HCEC 1CT (cell line): ENCODE measurements at regions not wholly inside any gene's neighbourhood (a gene's known extent, or its start where the extent isn't known, plus 50 kb on each side); places are given as distances from the start of the nearest gene placed in this dataset.

ENCODE experiments used
- DNase-seq: peaks from one replicate; pipeline ENCODE4 v3.0.0-alpha.2; 2017

- peak; percentile 58 for DNase-seq
Observed at GRCh38 chr1:55695552-55695951, 480.4 kb upstream of the USP24 start.

DNA sequence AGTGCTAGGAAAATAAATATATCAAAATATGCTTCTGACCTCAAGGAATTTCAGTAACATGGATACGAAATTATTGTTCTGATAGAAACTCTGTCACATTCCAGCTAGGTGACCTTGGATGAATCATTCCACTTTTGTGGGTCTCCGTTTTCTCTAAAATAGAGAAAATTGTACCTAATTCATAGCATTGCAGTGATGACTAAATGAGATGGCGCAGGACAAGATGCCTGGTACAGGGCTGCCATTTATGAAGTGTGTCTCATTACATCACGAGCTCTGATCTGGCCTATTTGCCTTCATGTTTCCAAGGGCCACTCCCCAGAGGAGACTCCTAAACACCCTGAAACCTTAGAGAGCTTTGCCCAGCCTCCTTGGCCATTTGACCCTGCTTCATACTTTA is 480.0 kb upstream of the USP24 start:
- DNase-seq, result peak; percentile 54

- no peak for DNase-seq
Observed at GRCh38 chr1:55694310-55694801, 479.2 kb upstream of the USP24 start.

GRCh38 chr1:55692726-55693125 is 477.6 kb upstream of the USP24 start:
- DNase-seq, result no peak

- no peak for DNase-seq
Observed at GRCh38 chr1:55690366-55690765, 475.2 kb upstream of the USP24 start.

DNA sequence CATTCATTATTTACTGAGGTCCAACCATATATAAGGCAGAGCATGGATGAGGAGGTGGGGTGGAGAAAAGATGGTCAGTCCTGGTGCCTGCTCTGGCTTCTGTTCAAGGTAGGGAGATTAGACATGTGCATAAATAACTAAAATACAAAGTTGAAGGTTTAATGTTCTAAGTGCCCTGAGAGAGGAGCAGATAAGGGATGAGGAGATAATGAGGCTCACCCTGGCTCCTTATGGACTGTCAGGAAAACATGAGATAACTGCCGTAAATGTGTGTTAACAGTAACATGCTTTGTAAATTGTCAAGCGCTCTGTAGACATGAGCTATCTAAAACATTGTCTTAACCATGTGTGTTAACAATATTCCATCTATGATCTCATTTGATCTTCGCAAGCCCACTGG is 474.6 kb upstream of the USP24 start:
- no peak for DNase-seq

GRCh38 chr1:55685560-55685959 is 470.4 kb upstream of the USP24 start:
- no peak for DNase-seq

GRCh38 chr1:55684131-55684650 is 469.0 kb upstream of the USP24 start:
- no peak for DNase-seq

DNA sequence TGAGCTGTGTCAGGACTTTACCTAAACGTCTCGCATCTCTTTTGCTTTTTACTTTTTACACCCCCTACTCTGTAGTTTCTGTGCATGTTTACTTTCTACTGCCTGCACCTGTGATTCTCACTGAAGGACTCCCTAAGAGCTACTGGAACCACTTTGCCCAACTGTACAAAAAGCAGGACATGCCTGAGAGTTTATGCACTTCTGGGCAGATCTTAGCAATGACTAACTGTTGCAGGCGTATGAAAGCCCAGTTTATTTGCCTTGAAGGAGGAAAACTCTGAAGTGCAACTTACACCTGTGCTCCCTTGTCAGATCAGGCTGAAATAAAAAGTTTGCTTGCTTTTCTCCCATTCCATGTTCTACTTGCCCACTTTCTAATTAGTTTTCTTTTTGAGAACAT is 467.0 kb upstream of the USP24 start:
- DNase-seq, result no peak

GRCh38 chr1:55679971-55680370 is 464.8 kb upstream of the USP24 start:
- peak; percentile 35 for DNase-seq

DNA sequence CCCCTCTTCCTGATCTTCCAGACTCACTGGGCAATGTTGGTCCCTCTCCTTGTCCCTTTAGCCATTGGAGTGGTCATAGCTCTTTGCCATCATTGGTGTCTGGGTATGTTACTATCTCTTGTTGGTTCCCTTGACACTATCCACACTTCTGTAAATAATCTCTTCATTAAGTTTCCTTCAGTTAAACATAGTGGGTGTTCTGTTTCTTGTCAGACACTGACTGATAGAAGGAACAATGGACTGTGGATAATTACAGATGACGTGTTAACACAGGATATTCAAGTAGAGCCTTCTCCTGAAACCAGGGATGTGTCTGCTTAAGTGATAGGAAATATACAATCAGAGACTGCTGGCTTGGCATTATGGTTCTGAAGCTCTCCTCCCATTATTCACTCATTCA is 458.3 kb upstream of the USP24 start:
- no peak for DNase-seq

DNA sequence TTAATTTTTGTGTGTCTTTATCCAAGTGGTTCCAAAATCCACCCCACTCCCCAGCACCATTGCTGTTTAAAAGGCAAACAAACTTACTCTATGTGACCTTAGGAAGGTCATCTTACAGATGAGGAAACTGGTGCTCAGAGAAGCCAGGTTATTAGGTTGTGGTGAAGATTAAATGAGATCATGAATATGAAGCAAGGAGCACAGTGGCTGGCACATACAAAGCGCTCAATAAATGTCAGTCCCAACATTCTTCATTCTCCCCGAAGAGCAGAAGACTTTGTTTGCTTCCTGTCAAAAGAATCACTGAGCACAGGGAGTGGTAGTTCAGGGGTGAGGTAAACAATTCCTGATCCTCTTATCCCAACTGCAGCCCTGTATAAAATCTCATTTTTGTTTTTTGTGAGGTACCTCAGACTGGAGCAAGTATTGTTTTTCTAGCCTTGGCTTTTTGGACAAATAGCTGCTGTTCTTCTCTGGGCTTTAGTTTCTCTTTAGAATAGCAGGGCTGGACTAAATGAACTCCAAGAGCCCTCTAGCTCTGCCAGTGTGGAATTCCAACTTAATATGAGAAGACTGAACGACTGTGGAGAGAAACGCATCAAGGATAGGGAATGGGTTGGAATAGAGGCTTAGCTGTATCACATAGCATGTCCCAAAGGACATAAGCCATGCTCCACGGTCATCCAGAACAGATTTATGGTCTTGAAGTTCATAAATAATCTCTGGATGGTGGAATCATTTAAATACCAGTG is 455.3 kb upstream of the USP24 start:
- peak; percentile 27 for DNase-seq

DNA sequence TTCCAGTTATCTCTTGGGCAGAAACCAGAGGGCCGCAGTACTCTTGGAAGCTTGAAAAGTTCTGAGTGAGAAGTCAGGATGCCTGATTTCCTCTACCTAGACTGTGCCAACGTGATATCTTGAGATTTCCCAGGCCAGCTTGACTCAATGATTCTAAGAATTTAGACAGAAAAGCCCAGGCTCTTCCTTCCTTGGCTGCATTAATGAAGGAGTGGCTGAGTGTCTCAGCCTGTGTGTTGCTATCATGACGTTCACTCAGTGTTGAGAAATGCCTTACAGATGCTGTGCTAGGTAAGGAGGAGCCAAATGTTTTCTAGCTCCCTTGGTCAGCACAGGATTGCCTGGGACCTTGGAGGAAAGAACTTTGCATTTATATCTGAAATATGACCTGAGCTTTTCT is 454.1 kb upstream of the USP24 start:
- no peak for DNase-seq

GRCh38 chr1:55662875-55663274 is 447.7 kb upstream of the USP24 start:
- DNase-seq, result no peak

- no peak for DNase-seq
Observed at GRCh38 chr1:55658917-55659316, 443.8 kb upstream of the USP24 start.

DNA sequence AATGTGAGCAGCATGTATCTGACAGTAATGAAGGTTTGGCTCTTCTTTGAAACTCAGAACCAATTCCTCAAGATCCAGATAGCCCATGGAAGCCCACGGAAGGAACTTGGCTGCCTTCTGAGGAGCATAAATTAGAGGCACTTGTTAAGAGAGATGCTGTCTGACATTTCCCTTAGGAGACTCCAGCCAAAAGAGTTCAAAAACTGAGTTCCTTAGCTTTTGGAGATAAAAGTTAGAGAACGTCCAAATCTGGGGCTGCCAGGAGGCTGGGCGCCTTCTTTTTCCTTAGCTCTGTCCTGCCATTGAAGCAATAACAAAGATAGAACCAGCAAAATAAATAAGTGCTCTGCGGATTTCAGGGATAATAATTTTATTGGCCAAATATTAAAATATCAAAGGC is 439.6 kb upstream of the USP24 start:
- no peak for DNase-seq

- no peak for DNase-seq
Observed at GRCh38 chr1:55654171-55654570, 439.0 kb upstream of the USP24 start.

DNA sequence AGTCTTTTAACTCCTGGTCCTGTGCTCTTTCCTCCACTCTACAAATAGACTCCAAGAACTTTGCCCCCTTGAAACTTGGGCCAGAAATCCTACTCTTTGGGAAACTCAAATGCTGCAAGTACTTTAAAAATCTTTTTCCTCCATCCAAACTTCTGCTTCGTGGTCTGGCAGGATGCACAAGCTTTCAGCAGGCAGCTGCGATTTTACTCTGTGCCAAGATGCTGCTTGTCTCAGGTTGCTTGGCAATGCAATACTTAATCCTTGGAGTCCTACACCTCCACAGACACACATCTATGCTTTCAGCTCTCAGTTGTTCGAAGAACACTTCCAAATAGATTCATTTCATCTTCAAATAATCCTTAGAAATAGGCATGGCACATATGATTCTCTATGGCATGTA is 435.3 kb upstream of the USP24 start:
- no peak for DNase-seq

DNA sequence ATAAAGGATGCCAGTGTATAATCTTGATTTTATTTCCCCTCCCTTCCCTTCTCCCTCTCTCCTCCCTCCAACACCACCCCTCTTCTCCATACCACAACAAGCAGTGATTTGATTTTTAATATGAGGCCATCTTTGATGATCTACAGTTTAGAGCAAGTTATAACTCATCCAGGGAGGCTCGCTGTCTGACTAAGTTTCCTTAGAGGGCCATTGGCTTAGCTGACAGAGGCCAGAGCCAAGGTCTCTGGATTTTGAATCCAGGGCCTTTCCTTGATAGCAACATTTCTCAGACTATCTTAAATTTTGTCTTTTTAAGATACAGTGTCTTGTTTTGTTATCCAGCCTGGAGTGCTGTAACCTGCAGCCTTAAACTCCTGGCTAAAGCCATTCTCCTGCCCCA is 431.0 kb upstream of the USP24 start:
- no peak for DNase-seq

- no peak for DNase-seq
Observed at GRCh38 chr1:55645270-55645669, 430.1 kb upstream of the USP24 start.

DNA sequence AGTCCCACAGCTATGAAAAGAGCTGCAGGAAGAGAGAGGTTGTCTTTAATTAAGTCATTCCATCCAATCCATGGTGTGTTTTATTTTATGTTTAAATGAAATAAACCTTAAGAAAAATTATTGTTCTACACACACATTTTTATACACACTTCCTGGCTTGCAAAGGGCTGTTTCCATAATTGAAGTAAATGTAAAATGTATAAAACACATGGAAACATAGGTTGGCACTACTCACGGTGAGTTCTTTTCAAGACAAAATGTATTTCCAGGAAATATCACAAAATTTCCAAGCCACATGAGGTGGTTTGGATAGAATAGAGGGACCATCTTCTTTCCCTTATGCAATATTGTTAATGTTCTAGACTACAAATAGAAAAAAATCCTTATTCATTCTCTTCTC is 426.8 kb upstream of the USP24 start:
- no peak for DNase-seq

GRCh38 chr1:55640708-55641473 is 425.7 kb upstream of the USP24 start:
- DNase-seq, result no peak

DNA sequence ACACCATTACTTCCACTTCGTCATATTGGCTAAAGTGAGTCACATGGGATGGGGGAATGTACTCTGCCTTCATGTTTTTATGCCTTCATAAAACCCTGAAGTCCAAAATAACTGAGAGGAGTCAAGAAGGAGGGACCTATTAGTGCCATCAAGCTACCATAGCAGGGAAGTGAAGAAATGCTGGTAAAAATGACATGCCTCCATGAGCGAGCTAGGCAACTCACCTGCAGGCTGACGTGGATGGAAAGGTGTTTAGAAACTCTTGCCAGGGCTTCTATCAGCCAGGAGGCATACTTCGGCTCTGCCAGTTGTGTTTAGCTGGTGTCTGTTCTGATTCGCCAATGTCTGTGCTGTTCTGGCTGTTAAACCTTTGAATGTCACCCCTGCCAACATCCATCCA is 424.4 kb upstream of the USP24 start:
- DNase-seq, result no peak

DNA sequence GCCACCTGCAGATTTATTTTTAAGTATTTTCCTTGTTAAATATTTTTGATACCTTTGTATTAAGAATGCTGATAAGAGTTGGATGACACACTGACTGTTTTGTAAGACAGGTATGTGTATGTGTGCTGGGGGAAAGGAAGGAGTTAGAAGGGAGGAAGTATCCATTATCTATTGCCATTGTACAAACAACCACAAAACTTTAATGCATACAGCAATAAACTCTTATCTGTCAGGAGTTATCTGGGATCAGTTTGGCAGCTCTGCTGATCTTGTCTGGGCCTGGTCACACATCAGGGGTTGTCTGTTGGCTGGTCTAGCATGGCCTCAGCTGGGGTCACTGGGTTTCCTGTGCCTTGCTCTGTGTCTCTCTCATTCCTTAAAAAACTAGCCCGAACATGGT is 423.9 kb upstream of the USP24 start:
- no peak for DNase-seq
